Activated T-helper 17 cell treated with anti-CD3 and anti-CD28 coated beads, Interleukin-2, amount 50 U/mL, for 72 hours (primary cell): ENCODE measurements at regions not wholly inside any gene's neighbourhood (a gene's known extent, or its start where the extent isn't known, plus 50 kb on each side); places are given as distances from the start of the nearest gene placed in this dataset.
A peak's percentile ranks its signal among the peaks of the same experiment; 100 is the strongest.

Source experiments
- ATAC-seq: fragments of 150-1000 bp; cut with Tn5 transposase; replicated peaks from 2 replicates; pipeline ENCODE4 v1.10.0; 2021; ENCODE audit warnings: mild to moderate bottlenecking, moderate library complexity
- H3K27ac Mint-ChIP-seq: one replicate; pipeline ENCODE4 v1.8.0; 2022; ENCODE audit warnings: mixed read lengths
- H3K27me3 Mint-ChIP-seq: one replicate; pipeline ENCODE4 v1.8.0; 2022; ENCODE audit warnings: mixed read lengths
- H3K36me3 Mint-ChIP-seq: one replicate; pipeline ENCODE4 v1.8.0; 2022; ENCODE audit warnings: low read depth, mild to moderate bottlenecking, mixed read lengths
- H3K4me1 Mint-ChIP-seq: one replicate; pipeline ENCODE4 v1.8.0; 2022; ENCODE audit warnings: mixed read lengths
- H3K4me3 Mint-ChIP-seq: one replicate; pipeline ENCODE4 v1.8.0; 2022; ENCODE audit warnings: mild to moderate bottlenecking, mixed read lengths
- H3K9me3 Mint-ChIP-seq: one replicate; pipeline ENCODE4 v1.8.0; 2022; ENCODE audit warnings: mixed read lengths

GRCh38 chr12:126718365-126718764 is 1548.6 kb upstream of the TMEM132C start:
- no peak for ATAC-seq
- Mint-ChIP-seq H3K4me3 (no peak overlapping the region), H3K27me3 (no peaks in the 10 kb centered on the region), H3K4me1 (no peaks in the 10 kb centered on the region), H3K36me3 (no peaks in the 10 kb centered on the region), H3K9me3 (peaks cover 26% of the 10 kb centered on the region), H3K27ac (no peak overlapping the region)

- Mint-ChIP-seq H3K4me1 (no peaks in the 10 kb centered on the region), H3K27ac (no peak overlapping the region), H3K27me3 (peaks cover 13% of the 10 kb centered on the region), H3K9me3 (peaks cover 28% of the 10 kb centered on the region), H3K36me3 (peaks cover under 1% of the 10 kb centered on the region), H3K4me3 (no peak overlapping the region)
- ATAC-seq, result no peak
These were observed 1546.9 kb upstream of the TMEM132C start for GRCh38 chr12:126719912-126720705.

GRCh38 chr12:126726481-126727217 is 1540.3 kb upstream of the TMEM132C start:
- peaks cover 32% of the 10 kb centered on the region for H3K27me3 Mint-ChIP-seq
- H3K9me3 Mint-ChIP-seq, result peaks cover 9% of the 10 kb centered on the region
- ATAC-seq, result peak; percentile 12
- H3K4me1 Mint-ChIP-seq, result no peaks in the 10 kb centered on the region
- H3K36me3 Mint-ChIP-seq, result peaks cover 8% of the 10 kb centered on the region
- no peak overlapping the region for H3K27ac Mint-ChIP-seq
- H3K4me3 Mint-ChIP-seq, result no peak overlapping the region

- H3K9me3 Mint-ChIP-seq, result peaks cover 9% of the 10 kb centered on the region
- no peak for ATAC-seq
- H3K4me3 Mint-ChIP-seq, result no peak overlapping the region
- peaks cover 8% of the 10 kb centered on the region for H3K36me3 Mint-ChIP-seq
- H3K27me3 Mint-ChIP-seq, result peaks cover 32% of the 10 kb centered on the region
- no peaks in the 10 kb centered on the region for H3K4me1 Mint-ChIP-seq
- H3K27ac Mint-ChIP-seq, result no peak overlapping the region
These were observed 1539.5 kb upstream of the TMEM132C start for GRCh38 chr12:126727218-126728075.

- Mint-ChIP-seq H3K9me3 (peaks cover 11% of the 10 kb centered on the region), H3K27me3 (no peaks in the 10 kb centered on the region), H3K27ac (no peak overlapping the region), H3K4me3 (no peak overlapping the region), H3K4me1 (no peaks in the 10 kb centered on the region), H3K36me3 (peaks cover 6% of the 10 kb centered on the region)
- ATAC-seq, result no peak
These were observed 1532.7 kb upstream of the TMEM132C start for GRCh38 chr12:126734296-126734695.

GRCh38 chr12:126734710-126735109 is 1532.3 kb upstream of the TMEM132C start:
- H3K36me3 Mint-ChIP-seq, result peaks cover 6% of the 10 kb centered on the region
- H3K4me3 Mint-ChIP-seq, result no peak overlapping the region
- peaks cover 11% of the 10 kb centered on the region for H3K9me3 Mint-ChIP-seq
- no peak for ATAC-seq
- no peak overlapping the region for H3K27ac Mint-ChIP-seq
- no peaks in the 10 kb centered on the region for H3K27me3 Mint-ChIP-seq
- no peaks in the 10 kb centered on the region for H3K4me1 Mint-ChIP-seq

- H3K4me3 Mint-ChIP-seq, result no peak overlapping the region
- no peaks in the 10 kb centered on the region for H3K4me1 Mint-ChIP-seq
- ATAC-seq, result no peak
- no peaks in the 10 kb centered on the region for H3K27me3 Mint-ChIP-seq
- no peak overlapping the region for H3K27ac Mint-ChIP-seq
- peaks cover 52% of the 10 kb centered on the region for H3K36me3 Mint-ChIP-seq
- peaks cover 16% of the 10 kb centered on the region for H3K9me3 Mint-ChIP-seq
These were observed 1525.3 kb upstream of the TMEM132C start for GRCh38 chr12:126741536-126742240.

- no peak for ATAC-seq
- H3K9me3 Mint-ChIP-seq, result peaks cover 14% of the 10 kb centered on the region
- H3K27ac Mint-ChIP-seq, result no peak overlapping the region
- no peaks in the 10 kb centered on the region for H3K27me3 Mint-ChIP-seq
- no peak overlapping the region for H3K4me3 Mint-ChIP-seq
- peaks cover 54% of the 10 kb centered on the region for H3K36me3 Mint-ChIP-seq
- no peaks in the 10 kb centered on the region for H3K4me1 Mint-ChIP-seq
These were observed 1524.7 kb upstream of the TMEM132C start for GRCh38 chr12:126742241-126742641.

GRCh38 chr12:126747530-126748149 is 1519.3 kb upstream of the TMEM132C start:
- no peak overlapping the region for H3K4me3 Mint-ChIP-seq
- ATAC-seq, result peak; percentile 70
- H3K27ac Mint-ChIP-seq, result no peak overlapping the region
- no peaks in the 10 kb centered on the region for H3K27me3 Mint-ChIP-seq
- H3K4me1 Mint-ChIP-seq, result no peaks in the 10 kb centered on the region
- peaks cover 4% of the 10 kb centered on the region for H3K9me3 Mint-ChIP-seq
- H3K36me3 Mint-ChIP-seq, result peaks cover 72% of the 10 kb centered on the region

- H3K4me1 Mint-ChIP-seq, result peaks cover 11% of the 10 kb centered on the region
- peaks cover 80% of the 10 kb centered on the region for H3K36me3 Mint-ChIP-seq
- no peak overlapping the region for H3K27ac Mint-ChIP-seq
- ATAC-seq, result no peak
- no peak overlapping the region for H3K4me3 Mint-ChIP-seq
- peaks cover 14% of the 10 kb centered on the region for H3K9me3 Mint-ChIP-seq
- no peaks in the 10 kb centered on the region for H3K27me3 Mint-ChIP-seq
These were observed 1514.9 kb upstream of the TMEM132C start for GRCh38 chr12:126752021-126752420.

GRCh38 chr12:126757326-126757725 is 1509.6 kb upstream of the TMEM132C start:
- H3K4me3 Mint-ChIP-seq, result no peak overlapping the region
- H3K4me1 Mint-ChIP-seq, result peaks cover 31% of the 10 kb centered on the region
- no peaks in the 10 kb centered on the region for H3K27me3 Mint-ChIP-seq
- H3K9me3 Mint-ChIP-seq, result peaks cover 9% of the 10 kb centered on the region
- H3K36me3 Mint-ChIP-seq, result peaks cover 97% of the 10 kb centered on the region
- H3K27ac Mint-ChIP-seq, result no peak overlapping the region
- no peak for ATAC-seq

- peaks cover 41% of the 10 kb centered on the region for H3K4me1 Mint-ChIP-seq
- H3K4me3 Mint-ChIP-seq, result peak overlapping the region; percentile 66
- no peaks in the 10 kb centered on the region for H3K27me3 Mint-ChIP-seq
- peaks cover 12% of the 10 kb centered on the region for H3K9me3 Mint-ChIP-seq
- ATAC-seq, result no peak
- H3K36me3 Mint-ChIP-seq, result peaks cover 98% of the 10 kb centered on the region
- H3K27ac Mint-ChIP-seq, result peak overlapping the region; percentile 90
These were observed 1506.9 kb upstream of the TMEM132C start for GRCh38 chr12:126760092-126760491.

GRCh38 chr12:126761420-126761819 is 1505.5 kb upstream of the TMEM132C start:
- Mint-ChIP-seq H3K27ac (peak overlapping the region; percentile 90), H3K36me3 (peaks cover 95% of the 10 kb centered on the region), H3K4me3 (peak overlapping the region; percentile 66), H3K27me3 (no peaks in the 10 kb centered on the region), H3K9me3 (peaks cover 12% of the 10 kb centered on the region), H3K4me1 (peaks cover 41% of the 10 kb centered on the region)
- peak; percentile 94 for ATAC-seq
